Endothelial cell of hepatic sinusoid (primary cell): ENCODE measurements at regions not wholly inside any gene's neighbourhood (a gene's known extent, or its start where the extent isn't known, plus 50 kb on each side); places are given as distances from the start of the nearest gene placed in this dataset.

Experiments used
- in situ Hi-C: cut with HindIII; loops from 2 replicates; pipeline ENCODE4 v1.10.0; 2017; ENCODE audit warnings: low sequenced_read_pairs

- in situ Hi-C loops = loop anchor here (5.0 kb wide), 1 partner anchor 70 kb away; no protein-coding TSS in a partner anchor
Observed at GRCh38 chr22:26732284-26732683, 74.9 kb downstream of the MIAT start.

- in situ Hi-C loops = loop anchor here (5.0 kb wide), 1 partner anchor 68 kb away; no protein-coding TSS in a partner anchor
Observed at GRCh38 chr22:26734339-26735018, 77.1 kb downstream of the MIAT start.

DNA sequence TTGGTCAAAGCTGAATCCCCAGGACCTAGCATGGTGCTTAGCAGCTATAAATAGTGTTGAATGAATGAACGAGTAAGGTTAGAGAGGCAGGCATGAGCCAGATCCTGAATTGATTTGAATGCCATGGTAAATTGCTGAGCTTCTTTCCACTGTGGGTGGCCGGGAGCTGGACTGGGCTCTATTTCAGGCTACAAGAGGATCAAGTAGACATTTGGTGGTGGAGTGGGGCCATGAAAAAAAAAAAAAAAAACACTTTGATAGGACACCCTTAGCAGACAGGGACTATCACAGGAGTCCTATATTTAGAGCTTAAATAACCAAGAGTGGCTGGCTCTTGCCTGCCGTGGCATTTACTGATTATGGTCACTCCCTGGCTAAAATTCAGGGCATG, 77.6 kb downstream of the MIAT start:
- in situ Hi-C loops = no loop called here

DNA sequence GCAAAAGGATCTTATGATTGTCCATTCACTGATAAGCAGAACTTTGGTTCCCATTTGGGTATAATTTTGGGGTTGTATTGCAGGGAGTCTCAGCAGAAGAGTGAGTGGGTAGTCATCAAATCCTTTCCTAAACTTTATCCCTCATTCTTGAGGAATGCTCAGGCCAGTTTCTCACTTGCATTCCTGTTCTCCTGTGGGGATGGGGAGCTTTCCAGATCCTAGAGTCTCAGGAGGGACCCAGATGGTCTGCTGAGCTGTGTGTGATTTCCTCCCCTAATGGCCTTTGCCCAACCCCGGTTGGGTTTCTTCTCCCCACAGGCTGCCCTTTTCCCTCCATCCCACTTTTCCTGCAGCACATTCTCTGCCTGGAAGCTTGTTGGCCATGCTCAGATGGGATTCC, 79.9 kb downstream of the MIAT start:
- in situ Hi-C loops = no loop called here

DNA sequence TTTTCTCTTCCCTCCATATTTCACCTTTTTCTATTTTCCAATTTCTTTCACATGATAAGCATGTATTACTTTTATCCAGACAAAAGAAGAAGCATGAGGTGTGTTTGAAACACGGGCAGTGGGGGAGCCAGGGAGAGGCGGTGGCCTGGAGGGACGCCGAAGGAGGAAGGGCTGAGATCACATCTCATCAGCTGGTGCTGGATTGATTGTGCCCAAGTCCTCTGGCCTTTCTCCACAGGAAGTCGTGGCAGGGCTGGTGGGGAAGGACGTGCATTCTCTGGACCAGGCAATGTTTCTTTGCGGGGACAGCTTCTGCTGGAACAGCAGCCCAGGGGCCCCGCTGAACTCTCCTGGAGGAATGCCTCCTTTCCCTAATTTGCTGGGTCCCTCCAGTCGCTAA, 82.9 kb downstream of the MIAT start:
- in situ Hi-C loops = no loop called here

DNA sequence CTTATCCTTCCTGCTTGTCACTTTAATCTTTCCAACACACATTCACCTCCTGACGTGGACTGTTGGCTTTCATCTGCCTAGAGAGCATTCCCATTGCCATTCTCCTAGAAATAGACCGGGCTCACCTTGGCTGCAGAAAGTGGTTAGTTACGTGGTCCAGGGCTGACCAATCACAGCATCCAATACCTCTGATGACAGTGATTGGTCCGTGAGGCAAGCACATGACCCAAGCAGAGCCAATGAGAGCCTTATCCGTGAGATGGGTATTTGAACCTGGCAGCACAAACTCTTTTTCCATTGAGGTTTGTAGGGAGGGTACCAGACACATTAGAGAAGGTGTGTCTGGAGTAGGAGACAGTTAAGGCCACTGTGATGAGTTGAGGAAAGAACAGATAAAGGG, 85.8 kb downstream of the MIAT start:
- in situ Hi-C loops = no loop called here

DNA sequence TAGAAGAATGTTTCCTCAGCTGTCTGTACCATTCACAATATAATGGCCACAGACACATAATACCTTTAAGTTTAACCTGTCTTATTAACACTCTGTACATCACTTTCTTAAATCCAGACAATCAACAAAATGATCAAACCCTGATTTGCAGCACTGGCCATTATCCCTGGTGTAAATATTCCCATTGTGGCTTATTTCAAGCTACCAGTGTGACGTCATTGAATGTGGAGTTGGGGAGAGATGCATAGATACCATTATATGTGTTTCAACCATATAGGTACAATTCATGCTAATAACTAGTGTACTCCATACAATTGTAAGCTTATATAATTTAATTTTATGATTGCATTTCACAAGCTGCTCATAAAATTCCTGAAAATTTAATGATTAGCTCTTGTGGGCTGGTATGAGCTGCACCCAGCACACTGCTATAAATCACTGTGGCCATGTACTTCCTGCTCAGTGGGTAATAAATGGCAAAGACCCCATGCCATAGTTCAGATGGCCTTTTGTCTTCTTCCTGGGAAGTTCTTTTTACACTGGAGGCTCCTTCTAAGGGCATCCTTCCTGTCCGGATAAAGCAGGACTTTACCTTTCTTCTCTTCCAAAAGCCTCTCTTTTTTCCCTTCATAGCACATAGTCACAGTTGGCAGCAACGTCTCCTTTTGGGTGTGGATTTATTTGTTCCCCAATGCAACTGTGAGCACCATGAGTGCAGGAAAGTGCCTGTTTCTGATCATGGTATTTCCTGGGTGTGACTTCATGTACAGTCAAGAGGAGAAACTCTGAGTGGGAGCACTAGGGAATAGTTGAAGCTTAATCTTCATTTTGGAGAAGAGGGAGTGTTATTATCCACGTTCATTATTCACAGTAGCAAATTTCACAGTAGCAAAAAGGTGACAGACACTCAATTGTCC, 87.8 kb downstream of the MIAT start:
- in situ Hi-C loops = loop anchor here (5.0 kb wide), 1 partner anchor 63 kb away; no protein-coding TSS in a partner anchor

DNA sequence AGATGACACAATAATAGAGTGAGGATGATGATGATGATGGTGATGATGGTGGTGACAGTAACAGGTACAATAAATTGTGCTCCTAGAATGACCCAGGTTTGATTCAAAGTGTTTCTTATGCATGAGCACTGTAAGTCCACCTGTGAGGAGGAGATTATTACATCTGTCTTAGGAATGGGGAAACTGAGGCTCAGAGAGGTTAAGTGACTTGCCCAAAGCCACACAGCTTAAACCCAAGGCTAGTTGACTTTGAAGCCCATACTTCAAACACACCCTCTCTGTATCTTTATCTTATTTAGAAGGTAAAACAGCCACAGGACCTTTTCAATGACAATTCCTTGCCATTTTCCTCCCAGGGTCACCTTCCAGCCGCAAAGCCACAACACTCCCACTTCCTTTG, 88.9 kb downstream of the MIAT start:
- in situ Hi-C loops = loop anchor here (5.0 kb wide), 1 partner anchor 64 kb away; no protein-coding TSS in a partner anchor

DNA sequence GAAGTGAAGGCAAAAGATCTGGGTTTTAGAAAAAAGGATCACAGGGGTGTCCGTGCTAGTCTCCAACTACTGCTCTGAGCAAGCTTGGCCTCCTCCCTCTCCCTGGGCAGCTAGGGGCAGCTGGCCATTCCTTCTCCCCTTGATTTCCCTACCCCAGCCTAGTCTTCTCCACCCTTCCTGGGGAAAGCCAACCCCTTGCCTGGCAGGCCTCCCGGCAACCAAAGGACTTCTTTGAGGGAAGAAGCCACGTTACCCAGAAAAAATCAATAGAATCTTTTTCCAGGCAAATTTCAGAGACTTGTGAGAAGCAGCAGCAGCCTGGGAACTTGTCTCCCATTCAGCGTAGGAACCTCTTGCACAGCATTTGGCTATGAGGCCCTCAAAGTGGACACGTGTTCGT, 91.5 kb downstream of the MIAT start:
- in situ Hi-C loops = loop anchor here (5.0 kb wide), 1 partner anchor 67 kb away; no protein-coding TSS in a partner anchor

- in situ Hi-C loops = no loop called here
Observed at GRCh38 chr22:26751217-26751616, 93.8 kb downstream of the MIAT start.

DNA sequence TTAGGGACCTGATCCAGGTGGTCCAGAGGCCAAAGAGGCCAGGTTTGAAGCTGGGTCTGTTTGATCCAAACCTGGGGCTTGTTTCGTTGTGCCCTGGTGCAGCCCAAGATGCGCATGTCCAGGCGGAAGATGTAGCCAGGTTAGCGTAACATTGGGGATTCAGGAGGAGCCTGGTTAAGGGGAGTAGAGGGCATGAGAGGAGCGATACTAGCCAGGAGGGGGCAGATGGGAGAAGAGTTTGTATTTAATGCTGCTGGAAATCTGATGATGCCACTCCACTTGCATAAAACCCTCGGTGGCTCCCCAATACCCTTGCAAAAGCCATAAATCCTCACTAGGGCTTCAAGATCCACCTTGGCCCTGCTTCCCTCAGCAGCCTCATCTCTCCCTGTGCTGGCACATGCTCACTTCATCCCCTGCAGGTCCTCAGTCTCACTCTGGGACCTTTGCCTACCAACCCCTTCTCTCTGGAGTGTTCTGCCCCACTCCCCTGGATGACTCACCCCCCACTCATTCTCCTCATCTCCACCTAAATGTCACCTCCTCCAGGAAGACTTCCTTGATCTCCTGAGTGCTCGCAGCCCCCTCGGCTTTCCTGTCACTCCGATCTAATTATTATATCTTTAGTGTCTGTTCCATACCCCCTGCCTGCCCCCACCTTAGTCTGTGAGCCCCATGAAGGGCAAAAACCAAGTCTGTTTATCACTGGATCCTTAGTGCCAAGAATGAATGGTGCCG, 95.9 kb downstream of the MIAT start:
- in situ Hi-C loops = no loop called here

GRCh38 chr22:26756675-26757293, 99.4 kb downstream of the MIAT start:
- in situ Hi-C loops = no loop called here

DNA sequence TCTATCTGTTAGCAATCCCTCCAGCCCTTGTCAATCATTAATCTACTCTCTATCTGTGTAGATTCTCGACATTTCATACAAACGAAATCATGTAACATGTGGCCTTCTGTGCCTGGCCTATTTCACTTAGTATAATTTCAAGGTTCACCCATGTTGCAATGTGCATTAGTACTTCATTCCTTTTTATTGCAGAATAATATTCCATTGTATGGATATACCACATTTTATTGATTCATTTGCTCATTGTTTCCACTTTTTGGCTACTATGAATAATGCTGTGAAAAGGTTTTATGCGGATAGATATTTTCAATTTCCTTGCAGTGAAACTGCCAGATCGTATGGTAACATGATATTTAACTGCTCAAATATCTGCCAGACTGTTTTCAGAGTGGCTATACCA, 100.1 kb downstream of the MIAT start:
- in situ Hi-C loops = no loop called here

DNA sequence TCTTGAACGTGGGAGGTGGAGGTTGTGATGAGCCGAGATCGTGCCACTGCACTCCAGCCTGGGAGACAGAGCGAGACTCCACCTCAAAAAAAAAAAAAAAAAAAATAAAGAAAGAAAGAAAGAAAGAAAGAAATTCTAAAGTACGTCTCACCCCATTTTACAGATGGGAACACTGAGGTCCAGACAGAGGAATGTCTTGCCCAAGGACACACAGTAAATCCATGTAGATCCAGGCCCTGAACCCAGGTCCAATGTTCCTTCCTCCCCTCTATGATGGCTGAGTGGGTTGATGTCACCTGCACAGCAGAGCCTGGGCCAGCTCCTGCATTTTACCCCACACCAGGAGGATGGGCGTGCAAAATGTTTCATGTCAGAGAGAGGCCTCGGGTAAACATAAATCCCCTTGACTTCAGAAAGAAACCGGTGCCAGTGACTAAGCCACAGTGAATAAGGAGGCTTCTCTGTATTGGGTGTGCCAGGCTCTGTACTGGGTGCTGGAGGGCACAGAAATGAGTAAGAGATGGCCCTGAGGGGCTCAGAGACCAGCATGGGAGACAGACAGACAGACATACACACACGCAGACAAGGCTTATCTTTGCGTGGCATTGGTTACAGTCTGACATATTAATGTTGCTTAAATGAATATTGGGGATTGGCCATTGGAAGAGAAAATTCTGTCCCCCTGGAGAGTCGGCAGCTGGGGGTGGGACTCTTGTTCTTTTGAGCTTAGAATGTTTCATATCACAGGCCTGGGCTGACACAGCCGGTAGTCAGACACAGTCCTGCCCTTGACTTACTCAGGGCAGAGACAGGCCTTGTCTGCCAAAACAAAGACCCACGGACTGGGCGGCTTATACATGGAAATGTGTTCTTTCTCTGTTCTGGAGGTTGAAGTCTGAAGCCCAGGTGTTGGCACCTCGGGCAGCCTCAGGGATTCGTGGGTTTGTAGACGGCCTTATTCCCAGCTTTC, 105.4 kb downstream of the MIAT start:
- in situ Hi-C loops = no loop called here

DNA sequence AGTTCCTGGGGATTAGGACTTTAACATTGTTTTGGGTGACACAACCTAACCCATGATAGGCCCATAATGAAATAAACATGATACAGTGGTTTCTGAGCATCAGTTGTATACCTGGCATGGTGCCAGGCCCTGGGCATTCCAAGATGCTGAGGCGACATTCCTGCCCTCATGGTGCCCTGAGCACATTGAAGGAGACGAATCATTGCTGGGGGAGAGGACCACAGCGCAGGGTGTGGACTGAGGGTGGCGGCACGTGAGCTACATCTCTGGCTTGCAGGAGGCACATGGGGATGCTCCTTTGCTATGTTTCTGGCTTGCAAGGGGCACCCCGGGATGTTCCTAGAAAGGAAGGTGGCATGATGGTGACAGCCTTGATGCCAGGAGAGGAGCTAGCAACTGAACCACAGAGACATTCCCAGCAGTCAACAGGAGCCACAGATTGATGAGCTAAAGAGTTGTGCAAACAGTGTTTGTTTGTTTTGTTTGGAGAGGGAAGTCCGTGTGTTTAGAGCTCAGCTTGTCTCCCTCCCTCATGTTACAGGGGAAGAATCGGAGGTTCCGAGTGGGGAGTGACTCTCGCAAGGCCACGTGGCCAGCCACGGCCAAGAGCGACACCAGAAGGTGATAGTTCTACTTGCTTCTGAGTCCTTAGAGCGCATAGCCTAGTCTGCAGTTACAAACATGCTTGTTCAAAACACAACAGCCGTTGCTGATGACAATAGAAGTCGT, 106.4 kb downstream of the MIAT start:
- in situ Hi-C loops = no loop called here

GRCh38 chr22:26766510-26767350, 109.3 kb downstream of the MIAT start:
- in situ Hi-C loops = no loop called here

DNA sequence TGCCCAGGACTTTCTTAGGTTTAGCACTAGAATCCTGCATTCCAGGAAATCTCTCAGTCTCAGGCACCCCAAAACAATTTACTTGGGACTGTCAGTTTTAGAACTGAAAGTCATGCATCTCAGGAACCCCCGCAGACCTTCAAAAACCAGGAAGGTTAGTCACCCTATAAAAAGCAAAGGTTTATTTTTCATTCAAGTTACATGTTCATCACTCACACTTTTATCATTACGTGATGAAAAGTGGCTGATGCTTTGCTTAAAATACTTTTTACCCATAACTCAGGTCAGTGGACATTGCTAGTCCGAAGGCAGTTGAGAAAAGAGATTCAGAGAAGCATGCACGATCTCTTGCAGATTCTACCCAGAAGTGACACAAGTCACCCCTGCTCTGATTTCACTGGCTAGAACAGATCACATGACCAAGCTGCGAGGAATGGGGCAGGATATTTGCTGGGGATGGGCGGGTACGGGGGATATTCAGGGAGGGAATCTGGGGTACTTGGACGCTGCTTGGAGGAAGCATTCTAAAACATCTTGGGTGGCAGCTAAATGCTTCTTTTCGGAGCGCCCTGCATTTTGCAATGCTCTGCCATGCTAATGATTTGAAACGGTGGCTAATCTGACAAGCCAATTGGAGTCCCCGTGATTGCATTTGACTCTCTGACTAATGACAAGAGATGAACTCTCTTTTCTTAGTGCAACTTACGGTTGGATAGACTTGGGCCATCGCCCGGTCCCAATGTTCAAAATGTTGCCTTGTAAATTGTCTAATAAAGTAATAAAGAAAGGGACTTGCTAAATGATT, 110.2 kb downstream of the MIAT start:
- in situ Hi-C loops = no loop called here
